ENCODE measurements at regions not wholly inside any gene's neighbourhood (a gene's known extent, or its start where the extent isn't known, plus 50 kb on each side); places are given as distances from the start of the nearest gene placed in this dataset.

GRCh38 chr13:85411591-85411990 is 387.6 kb downstream of the SLITRK6 start:
- Histone ChIP-seq H3K4me3 (no peak overlapping the region), H4K20me1 (replicated peaks; ENCODE audit: insufficient read depth) (no peaks in the 10 kb centered on the region), H2AFZ (no peak overlapping the region), H3K27ac (ENCODE audit: low read depth) (no peak overlapping the region), H3F3A (replicated peaks; ENCODE audit: low read depth) (no peaks in the 10 kb centered on the region), H3K4me1 (ENCODE audit: insufficient read depth) (no peaks in the 10 kb centered on the region), H3K79me2 (replicated peaks; ENCODE audit: insufficient read depth) (no peaks in the 10 kb centered on the region), H3K9me2 (ENCODE audit: insufficient read depth) (no peaks in the 10 kb centered on the region), H3K36me3 (ENCODE audit: insufficient read depth) (no peaks in the 10 kb centered on the region), H3K4me2 (no peak overlapping the region), H3K27me3 (ENCODE audit: insufficient read depth) (no peaks in the 10 kb centered on the region)
- Mint-ChIP-seq H3K4me1 (peaks cover 5% of the 10 kb centered on the region), H3K27me3 (ENCODE audit: insufficient read depth, low read depth, poor library complexity) (no peaks in the 10 kb centered on the region), H3K4me3 (no peak overlapping the region), H3K36me3 (ENCODE audit: low read depth) (no peaks in the 10 kb centered on the region), H3K27ac (no peak overlapping the region), H3K9me3 (no peaks in the 10 kb centered on the region)
- DNase-seq (ENCODE audit: low spot score) (no peak), ATAC-seq (no peak)
- TF ChIP-seq, protein P1, sequence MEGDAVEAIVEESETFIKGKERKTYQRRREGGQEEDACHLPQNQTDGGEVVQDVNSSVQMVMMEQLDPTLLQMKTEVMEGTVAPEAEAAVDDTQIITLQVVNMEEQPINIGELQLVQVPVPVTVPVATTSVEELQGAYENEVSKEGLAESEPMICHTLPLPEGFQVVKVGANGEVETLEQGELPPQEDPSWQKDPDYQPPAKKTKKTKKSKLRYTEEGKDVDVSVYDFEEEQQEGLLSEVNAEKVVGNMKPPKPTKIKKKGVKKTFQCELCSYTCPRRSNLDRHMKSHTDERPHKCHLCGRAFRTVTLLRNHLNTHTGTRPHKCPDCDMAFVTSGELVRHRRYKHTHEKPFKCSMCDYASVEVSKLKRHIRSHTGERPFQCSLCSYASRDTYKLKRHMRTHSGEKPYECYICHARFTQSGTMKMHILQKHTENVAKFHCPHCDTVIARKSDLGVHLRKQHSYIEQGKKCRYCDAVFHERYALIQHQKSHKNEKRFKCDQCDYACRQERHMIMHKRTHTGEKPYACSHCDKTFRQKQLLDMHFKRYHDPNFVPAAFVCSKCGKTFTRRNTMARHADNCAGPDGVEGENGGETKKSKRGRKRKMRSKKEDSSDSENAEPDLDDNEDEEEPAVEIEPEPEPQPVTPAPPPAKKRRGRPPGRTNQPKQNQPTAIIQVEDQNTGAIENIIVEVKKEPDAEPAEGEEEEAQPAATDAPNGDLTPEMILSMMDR (conservative IDR thresholded peaks at IDR 0.05; ENCODE audit: low read depth in 2 of 2), result no peak
- no peak for TF ChIP-seq JUNB (IDR thresholded peaks at IDR 0.05; ENCODE audit: unreplicated experiment)
- no peak for TF ChIP-seq REST (IDR thresholded peaks at IDR 0.05; ENCODE audit: unreplicated experiment)
- no peak for TF ChIP-seq ZNF331 (CRISPR knock-in tag; IDR thresholded peaks at IDR 0.05; ENCODE audit: low read depth)
- TF ChIP-seq, protein P2, sequence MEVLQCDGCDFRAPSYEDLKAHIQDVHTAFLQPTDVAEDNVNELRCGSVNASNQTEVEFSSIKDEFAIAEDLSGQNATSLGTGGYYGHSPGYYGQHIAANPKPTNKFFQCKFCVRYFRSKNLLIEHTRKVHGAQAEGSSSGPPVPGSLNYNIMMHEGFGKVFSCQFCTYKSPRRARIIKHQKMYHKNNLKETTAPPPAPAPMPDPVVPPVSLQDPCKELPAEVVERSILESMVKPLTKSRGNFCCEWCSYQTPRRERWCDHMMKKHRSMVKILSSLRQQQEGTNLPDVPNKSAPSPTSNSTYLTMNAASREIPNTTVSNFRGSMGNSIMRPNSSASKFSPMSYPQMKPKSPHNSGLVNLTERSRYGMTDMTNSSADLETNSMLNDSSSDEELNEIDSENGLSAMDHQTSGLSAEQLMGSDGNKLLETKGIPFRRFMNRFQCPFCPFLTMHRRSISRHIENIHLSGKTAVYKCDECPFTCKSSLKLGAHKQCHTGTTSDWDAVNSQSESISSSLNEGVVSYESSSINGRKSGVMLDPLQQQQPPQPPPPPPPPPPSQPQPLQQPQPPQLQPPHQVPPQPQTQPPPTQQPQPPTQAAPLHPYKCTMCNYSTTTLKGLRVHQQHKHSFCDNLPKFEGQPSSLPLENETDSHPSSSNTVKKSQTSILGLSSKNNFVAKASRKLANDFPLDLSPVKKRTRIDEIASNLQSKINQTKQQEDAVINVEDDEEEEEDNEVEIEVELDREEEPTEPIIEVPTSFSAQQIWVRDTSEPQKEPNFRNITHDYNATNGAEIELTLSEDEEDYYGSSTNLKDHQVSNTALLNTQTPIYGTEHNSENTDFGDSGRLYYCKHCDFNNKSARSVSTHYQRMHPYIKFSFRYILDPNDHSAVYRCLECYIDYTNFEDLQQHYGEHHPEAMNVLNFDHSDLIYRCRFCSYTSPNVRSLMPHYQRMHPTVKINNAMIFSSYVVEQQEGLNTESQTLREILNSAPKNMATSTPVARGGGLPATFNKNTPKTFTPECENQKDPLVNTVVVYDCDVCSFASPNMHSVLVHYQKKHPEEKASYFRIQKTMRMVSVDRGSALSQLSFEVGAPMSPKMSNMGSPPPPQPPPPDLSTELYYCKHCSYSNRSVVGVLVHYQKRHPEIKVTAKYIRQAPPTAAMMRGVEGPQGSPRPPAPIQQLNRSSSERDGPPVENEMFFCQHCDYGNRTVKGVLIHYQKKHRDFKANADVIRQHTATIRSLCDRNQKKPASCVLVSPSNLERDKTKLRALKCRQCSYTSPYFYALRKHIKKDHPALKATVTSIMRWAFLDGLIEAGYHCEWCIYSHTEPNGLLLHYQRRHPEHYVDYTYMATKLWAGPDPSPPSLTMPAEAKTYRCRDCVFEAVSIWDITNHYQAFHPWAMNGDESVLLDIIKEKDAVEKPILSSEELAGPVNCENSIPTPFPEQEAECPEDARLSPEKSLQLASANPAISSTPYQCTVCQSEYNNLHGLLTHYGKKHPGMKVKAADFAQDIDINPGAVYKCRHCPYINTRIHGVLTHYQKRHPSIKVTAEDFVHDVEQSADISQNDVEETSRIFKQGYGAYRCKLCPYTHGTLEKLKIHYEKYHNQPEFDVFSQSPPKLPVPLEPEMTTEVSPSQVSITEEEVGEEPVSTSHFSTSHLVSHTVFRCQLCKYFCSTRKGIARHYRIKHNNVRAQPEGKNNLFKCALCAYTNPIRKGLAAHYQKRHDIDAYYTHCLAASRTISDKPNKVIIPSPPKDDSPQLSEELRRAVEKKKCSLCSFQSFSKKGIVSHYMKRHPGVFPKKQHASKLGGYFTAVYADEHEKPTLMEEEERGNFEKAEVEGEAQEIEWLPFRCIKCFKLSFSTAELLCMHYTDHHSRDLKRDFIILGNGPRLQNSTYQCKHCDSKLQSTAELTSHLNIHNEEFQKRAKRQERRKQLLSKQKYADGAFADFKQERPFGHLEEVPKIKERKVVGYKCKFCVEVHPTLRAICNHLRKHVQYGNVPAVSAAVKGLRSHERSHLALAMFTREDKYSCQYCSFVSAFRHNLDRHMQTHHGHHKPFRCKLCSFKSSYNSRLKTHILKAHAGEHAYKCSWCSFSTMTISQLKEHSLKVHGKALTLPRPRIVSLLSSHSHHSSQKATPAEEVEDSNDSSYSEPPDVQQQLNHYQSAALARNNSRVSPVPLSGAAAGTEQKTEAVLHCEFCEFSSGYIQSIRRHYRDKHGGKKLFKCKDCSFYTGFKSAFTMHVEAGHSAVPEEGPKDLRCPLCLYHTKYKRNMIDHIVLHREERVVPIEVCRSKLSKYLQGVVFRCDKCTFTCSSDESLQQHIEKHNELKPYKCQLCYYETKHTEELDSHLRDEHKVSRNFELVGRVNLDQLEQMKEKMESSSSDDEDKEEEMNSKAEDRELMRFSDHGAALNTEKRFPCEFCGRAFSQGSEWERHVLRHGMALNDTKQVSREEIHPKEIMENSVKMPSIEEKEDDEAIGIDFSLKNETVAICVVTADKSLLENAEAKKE (CRISPR knock-in tag; IDR thresholded peaks at IDR 0.05), result no peak
- TF ChIP-seq ETS1 (IDR thresholded peaks at IDR 0.05), result no peak
- TF ChIP-seq EZH2phosphoT487 (IDR thresholded peaks at IDR 0.05; ENCODE audit: unreplicated experiment), result no peak
